Sciatic nerve (tissue), 2 donors: ENCODE measurements at regions not wholly inside any gene's neighbourhood (a gene's known extent, or its start where the extent isn't known, plus 50 kb on each side); places are given as distances from the start of the nearest gene placed in this dataset. TPM values are rescaled to one million over a fixed set of nuclear protein-coding genes. Genes with fewer than 3 reads are reported as not detected.

Experiments
- ATAC-seq: fragments of 200-7000 bp; cut with Tn5 transposase; one replicate; pipeline ENCODE4 v1.9.1; 2020; ENCODE audit warnings: mild to moderate bottlenecking, moderate library complexity
- DNase-seq: peaks from one replicate; pipeline ENCODE4 v3.0.0-alpha.2; 2020; ENCODE audit warnings: low spot score
- intact Hi-C: fragments of 100-400 bp; cut with DNase I; formaldehyde crosslinking; loops from one replicate; pipeline ENCODE4 v1.14.2; 2022
- microRNA-seq: library from miRNA; unstranded; fragments of <30 nt; microRNA quantifications from one replicate; pipeline ENCODE4 v1.2.0, GENCODE V29; 2020
- donor health status: DM: no; HTN: no; CAD: no.
- donor health status: DM: no; HTN: no; CAD: no.

DNA sequence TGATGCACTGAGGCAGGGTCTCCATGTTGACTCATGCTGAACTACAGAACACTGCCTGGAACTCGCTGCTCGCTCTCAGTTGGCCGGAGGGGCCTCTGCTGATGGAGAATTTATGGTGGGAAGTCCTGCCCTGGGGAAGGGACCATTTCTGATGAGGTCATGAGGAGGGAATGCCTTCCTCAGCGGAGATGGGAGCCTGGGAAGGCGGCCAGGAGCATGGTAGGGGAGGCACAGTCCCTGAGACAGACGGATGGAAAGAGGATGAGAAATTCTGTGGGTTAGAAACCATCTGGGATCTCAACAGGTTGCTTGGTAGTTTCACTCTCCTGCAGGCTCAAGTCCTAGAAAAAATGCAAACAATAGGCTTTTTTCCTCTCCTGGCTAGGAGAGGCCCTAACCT, 56.8 kb upstream of the TPM1 start:
- intact Hi-C loops, result no loop called here
- ATAC-seq (no peak), DNase-seq (no peak)

DNA sequence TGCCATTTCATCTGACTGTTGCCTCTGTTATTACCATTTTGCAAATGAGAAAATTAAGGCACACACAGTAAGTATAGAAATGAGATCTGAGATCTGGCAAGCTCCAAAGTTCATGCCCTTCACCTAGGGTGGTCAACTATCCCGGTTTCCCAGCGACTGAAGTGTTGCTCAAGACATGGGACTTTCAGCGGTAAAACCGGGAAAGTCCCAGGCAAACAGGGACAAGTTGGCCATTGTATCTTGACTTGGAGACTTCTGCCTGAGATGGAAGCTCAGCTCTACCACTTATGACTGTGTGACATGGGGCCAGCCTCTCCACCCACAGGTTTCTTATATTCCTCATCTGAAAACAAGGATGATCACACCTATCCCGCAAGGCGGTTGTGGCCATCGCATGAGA, 55.6 kb upstream of the TPM1 start:
- DNase-seq (no peak), ATAC-seq (no peak)
- intact Hi-C loops, result no loop called here

DNA sequence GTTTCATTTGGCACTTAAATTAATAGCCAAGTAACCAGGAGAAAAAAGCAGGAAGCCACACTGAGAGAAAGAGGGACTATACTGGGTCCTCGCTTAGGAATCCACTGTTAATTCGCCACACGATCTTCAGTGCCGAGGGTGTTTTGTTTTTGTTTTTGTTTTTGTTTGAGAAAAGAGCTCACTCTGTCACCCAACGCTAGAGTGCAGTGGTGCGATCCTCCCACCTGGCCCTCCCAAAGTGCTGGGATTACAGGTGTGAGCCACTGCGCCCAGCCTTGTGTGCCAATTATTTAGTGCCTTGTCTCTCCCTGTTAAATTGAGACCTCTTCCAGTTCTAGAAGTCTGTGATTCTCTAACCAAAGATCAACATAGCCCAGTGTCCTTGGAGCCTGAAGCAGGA, 53.8 kb upstream of the TPM1 start:
- DNase-seq, result no peak
- intact Hi-C loops, result no loop called here

DNA sequence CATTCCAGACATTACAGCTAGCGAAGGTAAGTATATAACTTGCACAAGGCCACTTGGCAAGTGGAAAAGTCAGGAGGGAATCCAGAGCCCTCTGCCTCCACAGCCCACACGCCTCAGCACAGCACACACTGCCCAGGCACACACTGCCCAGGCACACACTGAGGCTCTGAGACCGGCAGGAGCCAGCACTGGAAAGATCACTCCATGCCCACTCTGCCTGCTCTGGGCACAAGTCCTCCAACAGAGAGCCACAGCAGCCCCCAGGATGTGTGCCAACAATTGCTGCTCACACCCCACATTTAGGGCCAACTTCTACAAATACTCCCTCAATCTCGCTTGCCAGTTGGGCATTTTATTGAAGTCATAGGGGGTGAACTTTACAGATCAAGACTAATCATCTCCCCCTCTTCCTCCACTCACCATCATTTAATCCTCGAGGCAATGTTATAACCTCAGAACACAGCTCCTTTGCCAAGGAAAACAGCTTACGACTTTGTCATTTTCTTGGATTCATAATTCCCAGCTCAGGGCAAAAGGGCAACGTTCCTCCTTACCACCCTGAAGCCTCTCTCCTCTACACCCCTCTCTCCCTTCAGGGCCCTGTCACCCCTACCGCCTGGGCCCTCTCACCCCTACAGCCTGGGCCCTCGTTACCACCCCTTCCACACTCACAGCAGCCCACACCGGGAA, 53.0 kb upstream of the TPM1 start:
- ATAC-seq, result peak; percentile 77

More for the DNA sequence above, 53.8 kb upstream of the TPM1 start:
- no peak for ATAC-seq

DNA sequence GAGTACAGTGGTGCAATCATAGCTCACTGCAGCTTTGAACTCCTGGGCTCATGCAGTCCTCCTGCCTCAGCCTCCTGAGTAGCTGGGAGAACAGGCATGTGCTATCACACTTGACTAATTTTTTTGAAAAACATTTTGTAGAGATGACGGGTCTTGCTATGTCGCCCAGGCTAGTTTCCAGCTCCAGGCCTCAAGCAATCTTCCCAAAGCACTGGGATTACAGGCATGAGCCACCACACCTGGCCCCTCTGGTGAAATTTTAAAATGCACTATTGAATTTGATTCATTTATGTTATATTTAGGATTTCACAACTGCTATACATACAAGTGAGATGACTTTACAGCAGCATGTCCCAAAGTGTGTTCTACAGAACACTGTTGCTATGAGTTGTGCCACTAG, 50.8 kb upstream of the TPM1 start:
- intact Hi-C loops, result no loop called here
- ATAC-seq (no peak), DNase-seq (no peak)

More for the DNA sequence above, 53.0 kb upstream of the TPM1 start:
- intact Hi-C loops, result no loop called here
- DNase-seq, result no peak

DNA sequence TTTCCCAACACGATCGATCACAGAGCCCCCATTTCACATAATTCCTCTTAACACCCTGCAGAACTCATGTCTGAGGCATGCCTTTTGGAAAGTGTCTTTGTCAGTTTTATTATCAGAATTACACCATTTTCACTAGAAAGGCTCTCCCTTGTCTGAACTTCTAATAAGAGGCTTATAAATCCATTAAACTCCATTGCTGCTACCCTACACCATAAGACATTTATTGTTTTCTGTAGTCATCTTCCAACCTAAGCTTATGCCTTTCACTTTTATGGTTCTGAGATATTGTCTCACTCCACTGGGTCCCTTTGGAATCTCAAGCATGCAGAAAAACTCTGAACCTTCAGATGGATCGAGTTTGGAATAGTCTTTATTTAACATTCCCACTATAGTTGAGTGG, 50.2 kb upstream of the TPM1 start:
- DNase-seq, result no peak
- intact Hi-C loops, result no loop called here
- ATAC-seq, result no peak

Small RNA genes lying in the stretch of these regions (microRNA-seq; reads per million reads assigned to microRNA genes)
- 328 reads per million, percentile 72 among the genes with 10 or more reads in this experiment for gene MIR190A
- gene MIR6085, result not detected
- not detected for gene MIR8067
